GM12878 (cell line): ENCODE measurements at regions not wholly inside any gene's neighbourhood (a gene's known extent, or its start where the extent isn't known, plus 50 kb on each side); places are given as distances from the start of the nearest gene placed in this dataset.

ENCODE experiments used
- ATAC-seq: fragments of 200-7000 bp; cut with Tn5 transposase; 3 replicates; pipeline ENCODE4 v1.9.1; 2020; ENCODE audit warnings: mild to moderate bottlenecking, moderate library complexity
- BruUV-seq: library from RNA; stranded (reverse); fragments of 400-500 nt; replicated peaks from 2 replicates; lab custom pipeline; 2021; lab: Mats Ljungman, UMichigan
- CTCF ChIA-PET: fragments of 300-600 bp; sonication (Branson Sonifier 250); formaldehyde crosslinking; extraction: SDS; loops from one replicate; lab custom pipeline; 2021; ENCODE audit warnings: inconsistent platforms; lab: Yijun Ruan, JAX
- POLR2A ChIA-PET: fragments of 350-600 bp; formaldehyde crosslinking; extraction: SDS; loops from one replicate; lab custom pipeline; 2021; ENCODE audit warnings: inconsistent platforms; lab: Charles Lee
- RAD21 ChIA-PET: fragments of 300-600 bp; sonication (Branson Sonifier 250); formaldehyde crosslinking; loops from one replicate; lab custom pipeline; 2023; ENCODE audit warnings: antibody characterized with exemption; ENCODE audit not compliant: unreplicated experiment; lab: Charles Lee
- SMC1A ChIA-PET: fragments of 300-600 bp; sonication (Branson Sonifier 250); formaldehyde crosslinking; loops from one replicate; lab custom pipeline; 2023; ENCODE audit not compliant: unreplicated experiment, uncharacterized antibody; lab: Charles Lee
- DNase-seq: peaks from one replicate; pipeline ENCODE4 v3.0.0-alpha.2; 2011; ENCODE audit warnings: low read depth, low spot score
- FAIRE-seq: peaks from 3 replicates; lab custom pipeline; 2011; peaks lifted over from hg19 to GRCh38; lab: Jason Lieb, UNC
- H2AFZ ChIP-seq: 2 replicates; pipeline ENCODE4 v1.6.0; 2011; ENCODE audit warnings: low read depth, low read length, control low read depth; ENCODE audit not compliant: control insufficient read depth
- H3K27ac ChIP-seq: 2 replicates; pipeline ENCODE4 v1.5.1; 2011; ENCODE audit warnings: control low read depth; ENCODE audit not compliant: control insufficient read depth, insufficient read depth
- H3K27me3 ChIP-seq, 2 experiments: replicated peaks in 1 of 2; 2 replicates each; pipeline versions ENCODE4 v1.6.0 to v1.6.1; 2011; ENCODE audit warnings: low read length in 1 of 2; ENCODE audit not compliant: control insufficient read depth in 2 of 2, insufficient read depth in 2 of 2
- H3K36me3 ChIP-seq, 2 experiments: 2 replicates each; pipeline ENCODE4 v1.5.1; 2011; ENCODE audit warnings: low read length in 1 of 2; ENCODE audit not compliant: control insufficient read depth in 2 of 2, insufficient read depth in 2 of 2
- H3K4me1 ChIP-seq: 2 replicates; pipeline ENCODE4 v1.6.1; 2011; ENCODE audit warnings: mild to moderate bottlenecking, low read length, moderate library complexity, mixed read lengths; ENCODE audit not compliant: control insufficient read depth, insufficient read depth
- H3K4me2 ChIP-seq: 2 replicates; pipeline ENCODE4 v1.6.0; 2011; ENCODE audit warnings: control low read depth; ENCODE audit not compliant: control insufficient read depth, insufficient read depth
- H3K4me3 ChIP-seq: fragments of 200-600 bp; sonication (generic); 2 replicates; pipeline ENCODE4 v1.5.1; 2016
- H3K79me2 ChIP-seq: 2 replicates; pipeline ENCODE4 v1.6.0; 2011; ENCODE audit warnings: low read length; ENCODE audit not compliant: control insufficient read depth, insufficient read depth
- H3K9ac ChIP-seq: 2 replicates; pipeline ENCODE4 v1.8.0; 2011; ENCODE audit warnings: low read length, control low read depth, mixed read lengths; ENCODE audit not compliant: control insufficient read depth, insufficient read depth
- H3K9me3 ChIP-seq: replicated peaks from 3 replicates; pipeline ENCODE4 v1.5.1; 2011; ENCODE audit warnings: mild to moderate bottlenecking, low read length; ENCODE audit not compliant: control insufficient read depth, insufficient read depth
- H4K20me1 ChIP-seq: 2 replicates; pipeline ENCODE4 v1.6.0; 2011; ENCODE audit not compliant: control insufficient read depth, insufficient read depth
- CBFB ChIP-seq: IDR thresholded peaks from 2 replicates; pipeline ENCODE4 v1.6.1; 2016; ENCODE audit warnings: antibody characterized with exemption, low read depth
- CREB1 ChIP-seq: IDR thresholded peaks from 2 replicates; pipeline ENCODE4 v1.6.1; 2012; ENCODE audit warnings: low read depth, mild to moderate bottlenecking, inconsistent platforms
- IRF4 ChIP-seq: IDR thresholded peaks from 2 replicates; pipeline ENCODE4 v1.6.1; 2011; ENCODE audit warnings: low read depth, low read length
- NR2C2 ChIP-seq: IDR thresholded peaks from 2 replicates; pipeline ENCODE4 v1.6.1; 2011; ENCODE audit warnings: borderline replicate concordance, low read depth; ENCODE audit not compliant: control insufficient read depth, insufficient read length
- RBBP5 ChIP-seq: fragments of 200-600 bp; sonication (generic); conservative IDR thresholded peaks from 2 replicates; pipeline ENCODE4 v1.6.1; 2016
- SMAD5 ChIP-seq: IDR thresholded peaks from 2 replicates; pipeline ENCODE4 v1.6.1; 2016; ENCODE audit warnings: antibody characterized with exemption, low read depth
- TCF7 ChIP-seq: IDR thresholded peaks from 2 replicates; pipeline ENCODE4 v1.6.1; 2014; ENCODE audit warnings: antibody characterized with exemption, borderline replicate concordance
- WGBS: methylation state at CpG from one replicate; pipeline ENCODE4 v1.1.6; 2016; ENCODE audit warnings: low lambda C conversion rate; ENCODE audit not compliant: insufficient replicate concordance, insufficient coverage; ENCODE audit errors: missing lambda C conversion rate; 5-methylcytosine and 5-hydroxymethylcytosine counted together
- in situ Hi-C: fragments of 300-500 bp; cut with MboI; formaldehyde crosslinking; loops from 9 replicates; pipeline ENCODE4 v1.14.3; 2018; ENCODE audit warnings: mixed read lengths
- intact Hi-C: fragments of 100-400 bp; cut with micrococcal nuclease; formaldehyde crosslinking; loops from one replicate; pipeline ENCODE4 v1.14.2; 2022; ENCODE audit not compliant: unreplicated experiment
- TF ChIP-seq, protein P1 (sequence below): IDR thresholded peaks from 2 replicates; pipeline ENCODE4 v1.6.1; 2012; ENCODE audit warnings: improper control_type of control experiment, low read depth, low read length; ENCODE audit not compliant: insufficient replicate concordance
- TF ChIP-seq, protein P2 (sequence below): IDR thresholded peaks from 2 replicates; pipeline ENCODE4 v1.6.1; 2011; ENCODE audit warnings: low read depth, low read length, improper control_type of control experiment, borderline replicate concordance
- TF ChIP-seq, protein P3 (sequence below): IDR thresholded peaks from 2 replicates; pipeline ENCODE4 v1.6.1; 2011; ENCODE audit warnings: mild to moderate bottlenecking, low read depth, low read length, moderate library complexity; ENCODE audit not compliant: insufficient replicate concordance

DNA sequence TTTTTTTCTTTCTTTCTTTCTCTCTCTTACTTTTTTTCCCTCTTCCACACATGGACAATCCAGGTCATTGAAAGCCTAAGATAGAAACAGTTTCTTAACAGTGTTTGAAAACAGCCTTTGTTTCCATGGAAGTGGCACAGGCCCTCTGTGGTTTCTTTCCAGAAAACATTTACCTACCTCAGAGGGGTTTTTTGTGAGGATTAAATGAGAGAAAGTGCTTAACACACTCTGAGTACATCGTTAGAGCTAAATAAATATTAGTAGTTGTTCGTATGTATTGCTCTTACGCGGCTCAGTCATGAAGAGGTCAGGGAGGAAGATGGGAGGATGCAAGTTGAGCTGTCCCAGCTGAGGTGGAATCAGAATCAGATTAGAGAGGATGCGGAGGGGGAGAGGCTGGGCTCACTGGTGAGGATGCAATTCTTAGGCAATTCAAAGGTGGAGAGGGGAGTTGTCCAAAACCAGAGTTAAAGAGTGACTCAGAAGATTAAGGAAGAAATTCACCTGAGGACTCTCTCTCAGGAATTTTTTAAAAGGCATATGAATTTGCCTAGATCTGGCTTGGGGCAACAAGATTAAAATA is 345.4 kb downstream of the PMP22 start (continued):
- TF ChIP-seq, protein P1, sequence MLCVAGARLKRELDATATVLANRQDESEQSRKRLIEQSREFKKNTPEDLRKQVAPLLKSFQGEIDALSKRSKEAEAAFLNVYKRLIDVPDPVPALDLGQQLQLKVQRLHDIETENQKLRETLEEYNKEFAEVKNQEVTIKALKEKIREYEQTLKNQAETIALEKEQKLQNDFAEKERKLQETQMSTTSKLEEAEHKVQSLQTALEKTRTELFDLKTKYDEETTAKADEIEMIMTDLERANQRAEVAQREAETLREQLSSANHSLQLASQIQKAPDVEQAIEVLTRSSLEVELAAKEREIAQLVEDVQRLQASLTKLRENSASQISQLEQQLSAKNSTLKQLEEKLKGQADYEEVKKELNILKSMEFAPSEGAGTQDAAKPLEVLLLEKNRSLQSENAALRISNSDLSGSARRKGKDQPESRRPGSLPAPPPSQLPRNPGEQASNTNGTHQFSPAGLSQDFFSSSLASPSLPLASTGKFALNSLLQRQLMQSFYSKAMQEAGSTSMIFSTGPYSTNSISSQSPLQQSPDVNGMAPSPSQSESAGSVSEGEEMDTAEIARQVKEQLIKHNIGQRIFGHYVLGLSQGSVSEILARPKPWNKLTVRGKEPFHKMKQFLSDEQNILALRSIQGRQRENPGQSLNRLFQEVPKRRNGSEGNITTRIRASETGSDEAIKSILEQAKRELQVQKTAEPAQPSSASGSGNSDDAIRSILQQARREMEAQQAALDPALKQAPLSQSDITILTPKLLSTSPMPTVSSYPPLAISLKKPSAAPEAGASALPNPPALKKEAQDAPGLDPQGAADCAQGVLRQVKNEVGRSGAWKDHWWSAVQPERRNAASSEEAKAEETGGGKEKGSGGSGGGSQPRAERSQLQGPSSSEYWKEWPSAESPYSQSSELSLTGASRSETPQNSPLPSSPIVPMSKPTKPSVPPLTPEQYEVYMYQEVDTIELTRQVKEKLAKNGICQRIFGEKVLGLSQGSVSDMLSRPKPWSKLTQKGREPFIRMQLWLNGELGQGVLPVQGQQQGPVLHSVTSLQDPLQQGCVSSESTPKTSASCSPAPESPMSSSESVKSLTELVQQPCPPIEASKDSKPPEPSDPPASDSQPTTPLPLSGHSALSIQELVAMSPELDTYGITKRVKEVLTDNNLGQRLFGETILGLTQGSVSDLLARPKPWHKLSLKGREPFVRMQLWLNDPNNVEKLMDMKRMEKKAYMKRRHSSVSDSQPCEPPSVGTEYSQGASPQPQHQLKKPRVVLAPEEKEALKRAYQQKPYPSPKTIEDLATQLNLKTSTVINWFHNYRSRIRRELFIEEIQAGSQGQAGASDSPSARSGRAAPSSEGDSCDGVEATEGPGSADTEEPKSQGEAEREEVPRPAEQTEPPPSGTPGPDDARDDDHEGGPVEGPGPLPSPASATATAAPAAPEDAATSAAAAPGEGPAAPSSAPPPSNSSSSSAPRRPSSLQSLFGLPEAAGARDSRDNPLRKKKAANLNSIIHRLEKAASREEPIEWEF, result no peak
- TF ChIP-seq, protein P2, sequence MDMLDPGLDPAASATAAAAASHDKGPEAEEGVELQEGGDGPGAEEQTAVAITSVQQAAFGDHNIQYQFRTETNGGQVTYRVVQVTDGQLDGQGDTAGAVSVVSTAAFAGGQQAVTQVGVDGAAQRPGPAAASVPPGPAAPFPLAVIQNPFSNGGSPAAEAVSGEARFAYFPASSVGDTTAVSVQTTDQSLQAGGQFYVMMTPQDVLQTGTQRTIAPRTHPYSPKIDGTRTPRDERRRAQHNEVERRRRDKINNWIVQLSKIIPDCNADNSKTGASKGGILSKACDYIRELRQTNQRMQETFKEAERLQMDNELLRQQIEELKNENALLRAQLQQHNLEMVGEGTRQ, result no peak
- TF ChIP-seq, all 136 proteins: peak for 0

DNA sequence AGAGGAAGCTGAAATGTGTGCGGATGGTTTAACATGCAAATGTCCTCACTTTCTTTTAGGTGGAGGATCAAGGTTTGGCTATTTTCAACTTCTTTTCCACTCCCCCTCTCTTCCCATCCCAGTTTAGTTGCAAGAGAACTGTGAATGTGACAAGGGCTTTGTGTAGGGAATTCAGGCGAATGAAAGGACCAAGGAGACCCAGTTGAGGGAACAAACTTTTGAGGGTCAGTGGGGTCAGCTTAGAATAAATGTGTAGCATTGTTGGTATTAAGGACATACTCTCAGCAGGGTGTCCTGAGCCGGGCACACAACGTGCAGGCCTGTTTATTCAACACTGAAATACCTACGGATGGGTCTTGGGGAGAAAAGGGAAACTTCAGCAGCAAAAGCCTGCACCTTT is 346.0 kb downstream of the PMP22 start:
- Histone ChIP-seq H2AFZ (no peak overlapping the region), H3K9me3 (no peaks in the 10 kb centered on the region), H3K4me2 (no peak overlapping the region), H3K36me3 (no peaks in the 10 kb centered on the region), H3K79me2 (no peaks in the 10 kb centered on the region), H3K4me3 (no peak overlapping the region), H3K4me1 (no peaks in the 10 kb centered on the region), H3K27ac (no peak overlapping the region), H4K20me1 (no peaks in the 10 kb centered on the region), H3K27me3 (no peaks in the 10 kb centered on the region), H3K9ac (no peak overlapping the region)
- ChIA-PET SMC1A (no interaction called here), POLR2A (no interaction called here), RAD21 (no interaction called here), CTCF (no interaction called here)
- intact Hi-C loops, result no loop called here
- TF ChIP-seq SMAD5 (no peak), NR2C2 (no peak), RBBP5 (no peak), IRF4 (no peak), CBFB (no peak), CREB1 (no peak), TCF7 (no peak)
- TF ChIP-seq, protein P3, sequence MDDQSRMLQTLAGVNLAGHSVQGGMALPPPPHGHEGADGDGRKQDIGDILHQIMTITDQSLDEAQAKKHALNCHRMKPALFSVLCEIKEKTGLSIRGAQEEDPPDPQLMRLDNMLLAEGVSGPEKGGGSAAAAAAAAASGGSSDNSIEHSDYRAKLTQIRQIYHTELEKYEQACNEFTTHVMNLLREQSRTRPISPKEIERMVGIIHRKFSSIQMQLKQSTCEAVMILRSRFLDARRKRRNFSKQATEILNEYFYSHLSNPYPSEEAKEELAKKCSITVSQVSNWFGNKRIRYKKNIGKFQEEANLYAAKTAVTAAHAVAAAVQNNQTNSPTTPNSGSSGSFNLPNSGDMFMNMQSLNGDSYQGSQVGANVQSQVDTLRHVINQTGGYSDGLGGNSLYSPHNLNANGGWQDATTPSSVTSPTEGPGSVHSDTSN, result no peak
- ATAC-seq (no peak), FAIRE-seq (no peak), DNase-seq (no peak)
- 11% methylated on average over 5 of the region's 5 CpGs for WGBS
- in situ Hi-C loops, result no loop called here
- BruUV-seq, result no TSS peak
